Neural cell (in vitro differentiated cells): ENCODE measurements at regions not wholly inside any gene's neighbourhood (a gene's known extent, or its start where the extent isn't known, plus 50 kb on each side); places are given as distances from the start of the nearest gene placed in this dataset.

Source experiments
- H2AFZ ChIP-seq: fragments of 200-600, 300-800 bp; sonication (generic), shearing (Covaris generic); 2 replicates; pipeline ENCODE4 v1.6.0; 2014; ENCODE audit warnings: low read depth, mild to moderate bottlenecking, antibody characterized with exemption, low read length, moderate library complexity
- H3F3A ChIP-seq: fragments of 200-600 bp; shearing (Covaris generic); 2 replicates; pipeline ENCODE4 v1.6.1; 2016; ENCODE audit warnings: mild to moderate bottlenecking, moderate library complexity, mixed read lengths, antibody characterized with exemption, low read length; ENCODE audit not compliant: insufficient read depth, poor library complexity, severe bottlenecking
- H3K27ac ChIP-seq: fragments of 200-600, 300-800 bp; sonication (generic), shearing (Covaris generic); 2 replicates; pipeline ENCODE4 v1.5.1; 2014; ENCODE audit warnings: mild to moderate bottlenecking, low read length, moderate library complexity
- H3K27me3 ChIP-seq: fragments of 300-800, 200-600 bp; sonication (generic), shearing (Covaris generic); 2 replicates; pipeline ENCODE4 v1.6.0; 2014; ENCODE audit warnings: mild to moderate bottlenecking, low read depth, low read length, moderate library complexity; ENCODE audit not compliant: insufficient read depth
- H3K36me3 ChIP-seq: fragments of 300-800, 200-600 bp; sonication (generic), shearing (Covaris generic); 2 replicates; pipeline ENCODE4 v1.5.1; 2014; ENCODE audit warnings: mild to moderate bottlenecking, antibody characterized with exemption, low read length, moderate library complexity; ENCODE audit not compliant: insufficient read depth
- H3K4me2 ChIP-seq: fragments of 300-800, 200-600 bp; sonication (generic), shearing (Covaris generic); 2 replicates; pipeline ENCODE4 v1.6.0; 2014; ENCODE audit warnings: mild to moderate bottlenecking, low read length
- H3K4me3 ChIP-seq: fragments of 300-800, 200-600 bp; sonication (generic), shearing (Covaris generic); 2 replicates; pipeline ENCODE4 v1.5.1; 2014; ENCODE audit warnings: mild to moderate bottlenecking, low read length, moderate library complexity
- H3K79me2 ChIP-seq: fragments of 200-600 bp; shearing (Covaris generic); replicated peaks from 2 replicates; pipeline ENCODE4 v1.6.0; 2014; ENCODE audit warnings: mild to moderate bottlenecking, low read length, moderate library complexity; ENCODE audit not compliant: insufficient read depth
- H3K9ac ChIP-seq: fragments of 300-800, 200-600 bp; sonication (generic), shearing (Covaris generic); 2 replicates; pipeline ENCODE4 v1.6.1; 2016; ENCODE audit warnings: mild to moderate bottlenecking, low read length, mixed read lengths
- H3K9me2 ChIP-seq: fragments of 200-600 bp; shearing (Covaris generic); 2 replicates; pipeline ENCODE4 v1.6.1; 2016; ENCODE audit warnings: mild to moderate bottlenecking, low read length, mixed read lengths; ENCODE audit not compliant: insufficient read depth
- H3K9me3 ChIP-seq: fragments of 200-600, 300-800 bp; sonication (generic), shearing (Covaris generic); 2 replicates; pipeline ENCODE4 v1.6.1; 2016; ENCODE audit warnings: mild to moderate bottlenecking, mixed run types, low read length, moderate library complexity, mixed read lengths
- H4K20me1 ChIP-seq: fragments of 200-600 bp; shearing (Covaris generic); 2 replicates; pipeline ENCODE4 v1.6.1; 2016; ENCODE audit warnings: mild to moderate bottlenecking, mixed run types; ENCODE audit not compliant: insufficient read depth
- CTCF ChIP-seq: fragments of 450-650 bp; IDR thresholded peaks from 2 replicates; pipeline ENCODE4 v1.5.1; 2014; ENCODE audit warnings: antibody characterized with exemption, mild to moderate bottlenecking, moderate library complexity; ENCODE audit not compliant: poor library complexity, severe bottlenecking
- EP300 ChIP-seq: fragments of 450-650 bp; conservative IDR thresholded peaks from 2 replicates; pipeline ENCODE4 v1.6.1; 2014; ENCODE audit warnings: antibody characterized with exemption, mild to moderate bottlenecking, moderate library complexity; ENCODE audit not compliant: poor library complexity, severe bottlenecking
- EZH2 ChIP-seq: fragments of 200-600, 300-800 bp; shearing (Covaris generic), sonication (generic); IDR thresholded peaks from 2 replicates; pipeline ENCODE4 v1.6.1; 2014; ENCODE audit warnings: antibody characterized with exemption, low read length, borderline replicate concordance, mild to moderate bottlenecking; ENCODE audit not compliant: insufficient read depth, poor library complexity, severe bottlenecking
- MXI1 ChIP-seq: fragments of 450-650 bp; conservative IDR thresholded peaks from 2 replicates; pipeline ENCODE4 v1.6.1; 2014; ENCODE audit warnings: antibody characterized with exemption, mild to moderate bottlenecking; ENCODE audit not compliant: poor library complexity, severe bottlenecking
- POLR2AphosphoS5 ChIP-seq: IDR thresholded peaks from 2 replicates; pipeline ENCODE4 v1.6.1; 2012
- RAD21 ChIP-seq: fragments of 450-650 bp; conservative IDR thresholded peaks from 2 replicates; pipeline ENCODE4 v1.6.1; 2014; ENCODE audit warnings: antibody characterized with exemption, mild to moderate bottlenecking, moderate library complexity
- REST ChIP-seq: IDR thresholded peaks from 2 replicates; pipeline ENCODE4 v1.6.1; 2012; ENCODE audit warnings: borderline replicate concordance
- SMC3 ChIP-seq: fragments of 450-650 bp; conservative IDR thresholded peaks from 2 replicates; pipeline ENCODE4 v1.6.1; 2014; ENCODE audit warnings: antibody characterized with exemption, mild to moderate bottlenecking, moderate library complexity; ENCODE audit not compliant: poor library complexity
- TAF1 ChIP-seq: IDR thresholded peaks from 2 replicates; pipeline ENCODE4 v1.6.1; 2012; ENCODE audit warnings: low read depth

GRCh38 chr7:124652237-124652636 lies 113.4 kb downstream of the GPR37 start:
- H3K9me3 ChIP-seq = no peaks in the 10 kb centered on the region
- H3K4me2 ChIP-seq = no peak overlapping the region
- H4K20me1 ChIP-seq = no peaks in the 10 kb centered on the region
- H2AFZ ChIP-seq = no peak overlapping the region
- no peak for TF ChIP-seq SMC3
- no peak for TF ChIP-seq REST
- no peak for TF ChIP-seq CTCF
- TF ChIP-seq EP300 = no peak
- no peak for TF ChIP-seq RAD21
- TF ChIP-seq TAF1 = no peak
- no peak for TF ChIP-seq EZH2
- no peak for TF ChIP-seq POLR2AphosphoS5
- no peak for TF ChIP-seq MXI1
- H3K79me2 ChIP-seq = no peaks in the 10 kb centered on the region
- no peak overlapping the region for H3K4me3 ChIP-seq
- H3K9me2 ChIP-seq = no peaks in the 10 kb centered on the region
- H3K27me3 ChIP-seq = no peaks in the 10 kb centered on the region
- no peak overlapping the region for H3K27ac ChIP-seq
- no peak overlapping the region for H3K9ac ChIP-seq
- no peaks in the 10 kb centered on the region for H3F3A ChIP-seq
- H3K36me3 ChIP-seq = no peaks in the 10 kb centered on the region

GRCh38 chr7:124651136-124651535 lies 114.5 kb downstream of the GPR37 start:
- H3K27me3 ChIP-seq = no peaks in the 10 kb centered on the region
- H2AFZ ChIP-seq = no peak overlapping the region
- H3K9me3 ChIP-seq = no peaks in the 10 kb centered on the region
- no peak overlapping the region for H3K4me2 ChIP-seq
- no peak overlapping the region for H3K9ac ChIP-seq
- H3K9me2 ChIP-seq = no peaks in the 10 kb centered on the region
- TF ChIP-seq CTCF (no peak), EP300 (peak; percentile 83), EZH2 (no peak), TAF1 (no peak), REST (no peak), MXI1 (no peak), RAD21 (no peak), POLR2AphosphoS5 (peak; percentile 75), SMC3 (no peak)
- H4K20me1 ChIP-seq = no peaks in the 10 kb centered on the region
- no peaks in the 10 kb centered on the region for H3K79me2 ChIP-seq
- H3F3A ChIP-seq = no peaks in the 10 kb centered on the region
- H3K4me3 ChIP-seq = no peak overlapping the region
- no peaks in the 10 kb centered on the region for H3K36me3 ChIP-seq
- H3K27ac ChIP-seq = no peak overlapping the region
